ENCODE measurements at regions not wholly inside any gene's neighbourhood (a gene's known extent, or its start where the extent isn't known, plus 50 kb on each side); places are given as distances from the start of the nearest gene placed in this dataset.

GRCh38 chr11:128334311-128335044, 252.9 kb downstream of the ETS1 start:
- TF ChIP-seq CTCF (IDR thresholded peaks at IDR 0.05) = no peak
- TF ChIP-seq EZH2 (IDR thresholded peaks at IDR 0.05; ENCODE audit: borderline replicate concordance, insufficient read depth, low read depth, low read length, poor library complexity, severe bottlenecking) = no peak

Data from B cell (primary cell).